ENCODE measurements at regions not wholly inside any gene's neighbourhood (a gene's known extent, or its start where the extent isn't known, plus 50 kb on each side); places are given as distances from the start of the nearest gene placed in this dataset.

DNA sequence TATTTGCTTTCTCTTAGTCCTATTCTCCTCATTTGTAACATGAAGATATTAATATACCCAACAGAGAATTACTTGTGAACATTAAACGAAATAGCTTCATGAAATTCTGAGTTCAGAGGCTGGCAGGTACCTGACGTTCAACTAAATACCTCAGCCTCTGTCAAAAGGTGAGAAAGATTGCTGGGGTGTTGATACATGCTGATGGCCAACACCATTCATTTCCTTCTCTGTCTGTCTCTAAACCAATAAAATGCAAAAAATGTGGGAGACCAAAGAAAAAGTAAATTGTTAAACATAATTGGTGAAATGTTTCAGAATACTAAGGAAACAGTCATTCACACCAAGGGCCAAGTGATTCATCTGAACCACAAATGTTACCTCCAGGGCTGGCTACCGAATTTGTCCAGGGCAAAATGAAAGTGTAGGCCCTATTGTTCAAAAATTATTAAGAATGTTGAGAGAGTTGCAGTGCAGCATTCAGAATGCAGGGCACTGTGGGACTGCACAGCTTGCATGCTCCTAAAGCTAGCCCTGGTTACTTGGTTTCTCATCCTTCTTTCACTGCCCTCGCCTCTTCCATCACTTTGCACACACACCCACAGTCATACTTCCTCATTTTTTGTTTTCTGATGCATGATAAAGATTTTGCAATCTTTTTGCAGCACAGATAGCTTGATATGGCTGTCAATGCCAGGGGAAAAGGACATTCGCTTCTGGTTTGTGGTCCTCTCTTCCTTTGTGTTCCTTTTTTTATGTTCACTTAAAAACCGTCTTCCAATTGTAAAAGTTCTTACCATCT, 414.3 kb upstream of the NR5A2 start:
- no peak overlapping the region for H3K9ac ChIP-seq (ENCODE audit: control insufficient read depth, insufficient read depth, low read length)
- WGBS (ENCODE audit: insufficient coverage, insufficient replicate concordance, low lambda C conversion rate, missing lambda C conversion rate) = 2% methylated on average over 6 of the region's 6 CpGs
- TF ChIP-seq NBN (IDR thresholded peaks at IDR 0.05) = no peak
- H3K27me3 ChIP-seq (replicated peaks in 1 of 2; ENCODE audit: control insufficient read depth in 2 of 2, insufficient read depth in 2 of 2, low read length in 1 of 2) = no peaks in the 10 kb centered on the region; a peak in 2 of 4 replicates
- ChIA-PET SMC1A (ENCODE audit: uncharacterized antibody, unreplicated experiment) (interaction anchor here (0.6 kb wide), 1 partner anchor 333 kb away, joined by 3 read pairs; no protein-coding TSS in a partner anchor), RAD21 (ENCODE audit: unreplicated experiment) (no interaction called here), CTCF (no interaction called here), POLR2A (no interaction called here)
- FAIRE-seq (no peak), DNase-seq (ENCODE audit: low read depth, low spot score) (no peak), ATAC-seq (peak; percentile 59)
- no peak overlapping the region for H3K27ac ChIP-seq (ENCODE audit: control insufficient read depth, insufficient read depth)
- H3K36me3 ChIP-seq (ENCODE audit: control insufficient read depth in 2 of 2, insufficient read depth in 2 of 2, low read length in 1 of 2) = no peaks in the 10 kb centered on the region
- no peaks in the 10 kb centered on the region for H4K20me1 ChIP-seq (ENCODE audit: control insufficient read depth, insufficient read depth)
- BruUV-seq (replicated peaks) = no TSS peak
- no peaks in the 10 kb centered on the region for H3K79me2 ChIP-seq (ENCODE audit: control insufficient read depth, insufficient read depth, low read length)
- H3K4me2 ChIP-seq (ENCODE audit: control insufficient read depth, insufficient read depth) = no peak overlapping the region
- in situ Hi-C loops (cut with MboI) = no loop called here
- intact Hi-C loops (cut with micrococcal nuclease; ENCODE audit: unreplicated experiment) = no loop called here
- no peak overlapping the region for H3K4me3 ChIP-seq
- H3K9me3 ChIP-seq (replicated peaks; ENCODE audit: control insufficient read depth, insufficient read depth, low read length) = no peaks in the 10 kb centered on the region
- no peaks in the 10 kb centered on the region for H3K4me1 ChIP-seq (ENCODE audit: control insufficient read depth, insufficient read depth, low read length)
- H2AFZ ChIP-seq (ENCODE audit: control insufficient read depth, low read depth, low read length) = no peak overlapping the region

- CTCF ChIA-PET = no interaction called here
- 0% methylated on average over 1 of the region's 1 CpG for WGBS (ENCODE audit: insufficient coverage, insufficient replicate concordance, low lambda C conversion rate, missing lambda C conversion rate)
Observed at GRCh38 chr1:199616947-199617346, 410.6 kb upstream of the NR5A2 start.

More at GRCh38 chr1:199616947-199617346, 410.6 kb upstream of the NR5A2 start:
- H3K27ac ChIP-seq (ENCODE audit: control insufficient read depth, insufficient read depth) = no peak overlapping the region
- no peaks in the 10 kb centered on the region for H3K79me2 ChIP-seq (ENCODE audit: control insufficient read depth, insufficient read depth, low read length)
- no peaks in the 10 kb centered on the region; a peak in 2 of 4 replicates for H3K27me3 ChIP-seq (replicated peaks in 1 of 2; ENCODE audit: control insufficient read depth in 2 of 2, insufficient read depth in 2 of 2, low read length in 1 of 2)
- TF ChIP-seq KAT2A (conservative IDR thresholded peaks at IDR 0.05; ENCODE audit: control insufficient read depth, low read depth, low read length) = no peak
- TF ChIP-seq SREBF1 (IDR thresholded peaks at IDR 0.05; ENCODE audit: low read length) = no peak
- no peak for TF ChIP-seq SREBF2 (IDR thresholded peaks at IDR 0.05; ENCODE audit: low read length)
- no peak for TF ChIP-seq POU2F2 (IDR thresholded peaks at IDR 0.05; ENCODE audit: borderline replicate concordance, low read depth, low read length)
- no peak for TF ChIP-seq NFXL1 (IDR thresholded peaks at IDR 0.05; ENCODE audit: borderline replicate concordance)
- no peak for TF ChIP-seq EGR1 (IDR thresholded peaks at IDR 0.05; ENCODE audit: borderline replicate concordance in 1 of 2, low read depth in 2 of 2, low read length in 2 of 2)
- TF ChIP-seq HDAC6 (IDR thresholded peaks at IDR 0.05; ENCODE audit: unreplicated experiment) = no peak
- no peak for TF ChIP-seq ZZZ3 (IDR thresholded peaks at IDR 0.05; ENCODE audit: control insufficient read depth, insufficient read length, low read depth)
- TF ChIP-seq RAD21 (IDR thresholded peaks at IDR 0.05; ENCODE audit: insufficient read depth, low read depth, low read length) = no peak
- no peak for TF ChIP-seq SUPT20H (IDR thresholded peaks at IDR 0.05; ENCODE audit: borderline replicate concordance, control insufficient read depth, low read depth, low read length)
- FAIRE-seq (no peak), DNase-seq (ENCODE audit: low read depth, low spot score) (no peak), ATAC-seq (no peak)
- no peak overlapping the region for H2AFZ ChIP-seq (ENCODE audit: control insufficient read depth, low read depth, low read length)
- BruUV-seq (replicated peaks) = no TSS peak
- in situ Hi-C loops (cut with MboI) (no loop called here), intact Hi-C loops (cut with micrococcal nuclease; ENCODE audit: unreplicated experiment) (no loop called here)
- POLR2A ChIA-PET = no interaction called here
- H4K20me1 ChIP-seq (ENCODE audit: control insufficient read depth, insufficient read depth) = no peaks in the 10 kb centered on the region
- H3K4me3 ChIP-seq = no peak overlapping the region
- no peak overlapping the region for H3K4me2 ChIP-seq (ENCODE audit: control insufficient read depth, insufficient read depth)
- H3K9ac ChIP-seq (ENCODE audit: control insufficient read depth, insufficient read depth, low read length) = no peak overlapping the region
- no peaks in the 10 kb centered on the region for H3K9me3 ChIP-seq (replicated peaks; ENCODE audit: control insufficient read depth, insufficient read depth, low read length)
- RAD21 ChIA-PET (ENCODE audit: unreplicated experiment) = no interaction called here
- no peaks in the 10 kb centered on the region for H3K4me1 ChIP-seq (ENCODE audit: control insufficient read depth, insufficient read depth, low read length)
- SMC1A ChIA-PET (ENCODE audit: uncharacterized antibody, unreplicated experiment) = no interaction called here
- H3K36me3 ChIP-seq (ENCODE audit: control insufficient read depth in 2 of 2, insufficient read depth in 2 of 2, low read length in 1 of 2) = no peaks in the 10 kb centered on the region
